GM19193 (cell line): ENCODE measurements at regions not wholly inside any gene's neighbourhood (a gene's known extent, or its start where the extent isn't known, plus 50 kb on each side); places are given as distances from the start of the nearest gene placed in this dataset.

ENCODE experiments used
- POLR2A ChIP-seq: IDR thresholded peaks from 4 replicates; pipeline ENCODE4 v1.6.1; 2011; ENCODE audit not compliant: insufficient read depth, insufficient read length; ENCODE audit errors: extremely low read depth

DNA sequence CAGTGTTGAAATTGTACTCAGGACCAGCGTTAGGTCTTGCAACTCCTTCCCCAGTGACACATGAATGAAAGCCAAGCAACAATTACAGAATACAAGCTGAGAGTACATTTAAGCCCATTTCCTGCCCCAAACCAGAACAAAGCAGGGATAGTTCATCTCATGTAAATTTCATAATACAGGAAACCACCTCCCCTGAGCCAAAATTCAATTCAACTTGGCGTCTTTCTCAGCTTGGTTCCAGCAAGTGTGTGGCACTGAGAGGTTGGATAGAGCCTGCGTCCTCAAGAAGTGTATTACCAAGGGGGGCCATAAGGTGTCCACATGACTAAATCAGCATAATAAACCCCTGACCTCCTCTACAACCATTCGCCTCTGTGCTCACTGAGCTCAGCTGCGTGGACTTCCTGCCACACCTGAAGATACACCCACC lies 278.9 kb upstream of the CRY1 start:
- no peak for TF ChIP-seq POLR2A

DNA sequence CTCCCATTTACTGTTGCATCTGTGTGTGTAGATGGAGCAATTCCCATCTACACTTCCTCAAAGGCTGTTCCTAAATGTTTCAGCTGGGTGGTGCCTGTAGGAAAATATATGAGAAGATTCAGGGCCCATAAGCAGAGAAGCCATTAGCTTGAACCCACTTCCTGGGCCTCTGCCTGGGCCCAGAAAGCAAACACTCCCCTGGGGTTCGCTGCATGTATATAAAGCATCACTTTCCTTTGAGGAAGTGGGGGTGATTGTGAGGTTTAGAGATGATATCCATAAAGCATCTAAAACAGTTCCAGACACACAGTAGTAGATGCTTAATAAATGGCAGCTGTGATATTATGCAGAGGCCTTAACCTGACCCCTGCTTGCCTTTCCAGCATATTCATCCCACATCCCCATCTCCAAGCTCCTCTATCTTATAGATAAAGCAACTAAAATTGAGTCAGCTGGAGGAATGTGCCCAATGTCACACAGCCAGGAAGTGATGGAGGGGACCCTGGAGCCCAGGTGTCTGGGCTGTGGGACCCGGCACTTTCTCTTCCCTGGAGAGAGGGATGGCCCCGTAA lies 280.0 kb upstream of the CRY1 start:
- no peak for TF ChIP-seq POLR2A

DNA sequence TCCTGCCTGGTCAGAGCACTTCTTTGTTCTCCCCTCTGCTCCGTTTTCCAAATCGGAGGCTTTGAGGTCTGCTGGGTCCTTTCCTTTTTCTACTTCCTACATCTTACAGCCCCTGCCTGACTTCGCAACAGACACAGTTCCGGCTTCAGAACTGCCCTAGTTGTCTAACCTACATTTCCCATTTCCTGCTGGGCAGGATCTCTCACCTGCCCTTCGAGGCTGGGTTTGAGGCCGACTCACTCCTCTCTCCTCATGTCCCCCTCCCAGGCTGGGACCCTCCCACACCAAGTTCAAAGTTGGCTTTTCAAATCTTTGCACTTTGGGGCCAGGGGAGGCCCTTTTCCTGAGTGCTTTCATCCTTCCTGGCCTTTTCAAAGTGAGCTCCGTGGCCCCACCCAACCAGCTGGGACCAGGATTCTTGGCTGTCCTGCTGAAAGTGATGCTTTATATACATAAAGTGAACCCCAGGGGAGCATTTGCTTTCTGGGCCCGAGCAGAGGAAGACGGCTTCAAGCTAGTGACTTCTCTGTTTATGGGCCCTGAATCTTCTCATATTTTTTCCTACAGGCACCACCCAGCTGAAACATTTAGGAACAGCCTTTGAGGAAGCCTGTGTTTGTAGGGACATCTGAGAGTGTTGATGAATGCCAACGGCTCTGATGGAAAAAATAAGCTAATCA lies 281.0 kb upstream of the CRY1 start:
- no peak for TF ChIP-seq POLR2A

DNA sequence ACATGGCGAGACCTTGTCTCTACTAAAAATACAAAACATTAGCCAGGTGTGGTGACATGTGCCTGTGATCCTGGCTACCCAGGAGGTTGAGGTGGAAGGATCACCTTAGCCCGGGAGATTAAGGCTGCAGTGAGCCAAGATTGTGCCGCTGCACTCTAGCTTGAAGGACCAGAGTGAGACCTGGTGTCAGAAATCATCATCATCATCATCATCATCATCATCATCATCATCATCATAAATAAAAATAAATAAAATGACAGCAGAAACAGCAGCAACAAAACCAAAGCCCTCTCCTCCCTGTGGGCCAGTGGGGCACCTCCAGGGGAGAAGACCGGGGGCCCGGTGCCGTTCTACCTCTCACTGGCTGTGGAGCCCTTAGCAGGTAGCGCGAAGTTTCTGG lies 281.9 kb upstream of the CRY1 start:
- no peak for TF ChIP-seq POLR2A

DNA sequence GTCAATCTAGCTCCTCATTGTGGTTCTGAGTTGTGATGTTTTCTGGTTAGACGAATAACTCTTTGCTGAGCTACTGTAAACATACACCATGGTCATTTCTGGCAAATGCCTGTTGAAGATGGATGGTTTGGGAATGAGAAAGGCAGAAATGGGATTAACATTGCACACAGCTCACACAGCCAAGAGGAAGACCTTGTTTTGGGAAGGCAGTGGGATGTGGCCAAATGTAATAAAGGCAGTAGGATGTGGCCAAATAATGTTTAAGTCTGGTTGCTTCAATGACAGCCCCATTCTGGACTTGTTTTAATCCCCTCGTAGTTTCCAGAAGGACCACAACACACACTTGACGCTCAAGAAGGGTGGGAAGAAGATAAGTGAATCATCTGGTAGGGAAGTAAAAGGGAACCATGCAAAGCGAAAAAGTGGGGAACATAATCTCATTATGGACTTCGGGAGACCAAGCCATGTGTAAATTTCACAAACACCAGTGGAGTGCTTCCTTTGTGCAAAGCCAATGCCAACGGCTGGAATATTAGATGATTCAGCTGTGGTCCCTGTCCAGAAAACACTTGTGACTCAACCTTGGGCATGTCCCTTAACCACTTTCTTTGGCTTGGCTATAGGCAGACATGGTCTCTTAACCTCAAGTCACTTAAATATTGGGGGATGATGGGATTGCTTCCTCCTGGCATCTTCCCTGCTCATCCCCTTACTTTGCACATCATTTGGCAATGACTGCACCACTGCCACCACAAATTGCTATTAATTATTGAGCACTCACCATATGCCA lies 284.4 kb upstream of the CRY1 start:
- TF ChIP-seq POLR2A = no peak

DNA sequence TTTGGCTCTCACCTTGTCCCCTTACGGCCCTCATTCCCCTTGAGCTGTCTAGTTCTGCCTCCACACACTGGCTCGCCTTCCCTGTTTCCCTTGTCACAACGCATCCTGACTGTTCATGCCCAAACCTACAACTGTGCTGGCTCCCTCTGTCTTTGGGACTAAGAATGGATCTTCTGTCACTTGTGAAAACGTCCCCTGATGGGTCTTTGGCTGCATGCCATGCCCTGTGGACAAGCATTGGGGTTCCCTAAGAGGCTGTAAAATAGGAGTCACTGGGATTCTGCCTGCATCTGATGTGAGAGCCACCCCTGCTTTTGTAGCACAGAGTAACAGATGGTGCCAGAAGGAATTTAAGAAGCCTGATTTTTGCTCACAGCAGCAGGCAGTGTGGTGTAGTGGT lies 285.3 kb upstream of the CRY1 start:
- no peak for TF ChIP-seq POLR2A

DNA sequence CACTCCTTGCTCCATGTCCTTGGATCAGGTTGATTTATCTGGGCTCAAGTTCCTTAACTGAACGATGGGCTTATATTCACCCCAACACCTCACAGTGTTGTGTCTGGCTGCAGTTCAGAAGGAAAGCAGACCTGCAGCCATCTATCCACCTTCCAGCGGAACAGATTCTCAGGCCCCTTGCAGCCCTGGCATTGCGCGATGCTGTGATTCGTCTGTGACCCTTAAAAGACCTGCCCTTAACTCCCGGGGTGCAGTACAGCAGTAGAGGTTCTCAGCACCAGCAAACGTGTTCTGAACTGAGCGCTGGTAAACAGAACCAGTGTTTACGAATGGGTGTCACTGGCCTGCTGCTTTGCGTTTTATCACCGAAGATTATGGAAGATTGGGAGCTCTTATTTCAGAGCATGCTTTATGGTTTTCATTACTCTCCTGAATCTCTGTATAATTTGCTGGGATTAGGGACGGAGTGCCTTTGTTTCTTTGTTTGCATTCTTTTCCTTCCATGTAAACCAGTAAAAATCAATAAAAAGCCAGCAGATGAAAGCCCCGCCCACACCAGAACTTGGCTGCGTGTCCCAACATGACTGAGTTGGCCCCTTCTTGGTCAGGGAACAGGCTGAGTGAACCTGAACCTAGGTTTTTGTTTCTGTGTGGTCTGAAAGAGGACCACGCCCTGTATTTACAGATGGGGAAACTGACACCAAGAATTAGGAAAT lies 286.7 kb upstream of the CRY1 start:
- TF ChIP-seq POLR2A = no peak

DNA sequence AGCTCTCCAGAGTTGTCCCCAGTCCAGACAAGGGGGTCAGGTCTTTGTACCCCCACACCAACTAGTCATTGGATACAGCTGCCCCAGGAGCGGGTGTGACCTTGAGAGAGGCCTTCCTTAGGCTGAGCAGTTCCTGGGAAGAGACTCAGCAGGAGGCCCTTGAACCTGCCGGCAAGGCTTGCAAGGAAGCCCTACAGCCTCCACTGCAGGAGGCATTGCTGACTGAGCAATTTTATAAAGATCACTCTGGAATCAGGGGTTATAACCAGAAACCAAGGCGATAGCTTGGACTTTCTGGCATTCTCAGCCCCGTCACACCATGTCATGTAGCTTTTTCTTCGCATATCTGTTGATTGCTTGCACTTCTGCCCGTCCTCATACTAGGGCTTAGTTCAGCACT lies 291.3 kb upstream of the CRY1 start:
- TF ChIP-seq POLR2A = no peak

DNA sequence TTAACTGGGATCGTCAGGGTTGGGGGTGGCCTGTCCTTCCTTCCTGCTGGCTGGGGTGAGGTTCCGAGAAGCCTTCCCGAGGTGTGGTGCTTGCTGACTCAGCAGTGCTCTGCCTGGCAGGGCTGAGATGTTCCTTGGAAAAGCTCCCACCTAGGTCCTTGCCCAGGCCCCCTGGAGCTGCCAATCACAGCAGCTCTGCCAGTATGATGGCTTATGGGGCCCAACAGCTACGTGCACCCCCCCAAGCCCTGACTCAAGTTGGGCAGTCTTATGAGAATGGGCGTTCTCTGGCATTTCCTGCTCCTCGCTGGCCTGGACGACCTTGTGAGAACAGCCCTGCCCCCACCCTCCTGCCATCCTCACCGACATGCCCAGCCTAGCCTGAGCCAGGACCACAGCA lies 292.2 kb upstream of the CRY1 start:
- no peak for TF ChIP-seq POLR2A

DNA sequence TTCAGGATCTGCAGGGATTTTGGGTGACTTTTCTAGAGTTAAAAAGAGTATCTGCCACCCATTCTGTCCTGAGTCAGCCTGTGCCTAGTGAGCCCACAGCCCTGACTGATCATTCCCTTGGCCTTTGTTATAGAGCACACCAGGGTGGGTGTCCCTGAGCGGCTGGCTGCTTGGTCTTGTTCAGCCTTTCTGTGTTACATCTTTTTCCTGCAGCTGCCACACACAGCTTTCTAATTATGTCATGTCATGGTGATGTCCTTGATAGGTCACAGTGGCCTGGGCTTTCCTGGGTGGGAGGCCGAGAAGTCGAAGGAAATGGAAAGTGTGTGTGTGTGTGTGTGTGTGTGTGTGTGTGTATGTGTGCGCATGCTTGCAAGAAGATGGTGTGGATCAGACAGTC lies 293.2 kb upstream of the CRY1 start:
- no peak for TF ChIP-seq POLR2A

DNA sequence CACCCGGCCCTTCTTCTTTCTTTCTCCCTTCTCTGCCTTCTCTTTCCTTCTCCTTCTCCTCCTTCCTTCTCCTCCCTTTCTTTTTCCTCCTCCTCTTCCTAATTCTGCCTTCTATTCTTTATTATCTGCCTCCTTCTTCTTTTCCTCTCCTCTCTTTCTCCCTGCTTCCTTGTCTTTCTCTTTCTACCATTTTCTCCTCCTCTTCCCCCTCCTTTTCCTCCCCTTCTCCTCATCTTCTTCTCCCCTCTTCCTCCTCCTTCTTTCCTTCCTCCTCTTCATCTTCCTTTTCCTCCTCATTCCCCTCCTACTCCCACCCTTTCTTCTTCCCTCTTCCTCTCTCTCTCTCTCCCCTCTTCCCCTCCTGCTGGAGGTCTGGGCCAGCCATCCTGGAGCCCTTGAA lies 294.9 kb upstream of the CRY1 start:
- no peak for TF ChIP-seq POLR2A

DNA sequence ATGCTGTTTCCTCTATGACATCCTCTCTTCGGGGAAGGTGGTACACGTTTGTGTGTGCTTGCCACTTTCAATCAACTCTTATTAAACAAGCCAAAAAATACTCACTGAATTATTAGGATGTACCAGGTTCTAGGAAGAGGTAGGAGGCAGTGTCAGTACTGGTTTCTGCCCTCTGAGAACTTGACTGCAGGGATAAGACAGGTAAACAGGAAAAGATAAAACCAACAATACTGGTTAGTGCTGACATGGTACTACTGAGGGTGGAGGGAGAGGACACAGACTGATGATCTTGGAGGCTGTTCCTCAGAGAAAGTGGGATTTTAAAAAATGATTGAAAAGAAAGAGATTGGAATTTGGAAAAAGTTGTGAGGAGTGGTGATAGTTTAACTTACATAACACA lies 295.2 kb upstream of the PWP1 start:
- no peak for TF ChIP-seq POLR2A

DNA sequence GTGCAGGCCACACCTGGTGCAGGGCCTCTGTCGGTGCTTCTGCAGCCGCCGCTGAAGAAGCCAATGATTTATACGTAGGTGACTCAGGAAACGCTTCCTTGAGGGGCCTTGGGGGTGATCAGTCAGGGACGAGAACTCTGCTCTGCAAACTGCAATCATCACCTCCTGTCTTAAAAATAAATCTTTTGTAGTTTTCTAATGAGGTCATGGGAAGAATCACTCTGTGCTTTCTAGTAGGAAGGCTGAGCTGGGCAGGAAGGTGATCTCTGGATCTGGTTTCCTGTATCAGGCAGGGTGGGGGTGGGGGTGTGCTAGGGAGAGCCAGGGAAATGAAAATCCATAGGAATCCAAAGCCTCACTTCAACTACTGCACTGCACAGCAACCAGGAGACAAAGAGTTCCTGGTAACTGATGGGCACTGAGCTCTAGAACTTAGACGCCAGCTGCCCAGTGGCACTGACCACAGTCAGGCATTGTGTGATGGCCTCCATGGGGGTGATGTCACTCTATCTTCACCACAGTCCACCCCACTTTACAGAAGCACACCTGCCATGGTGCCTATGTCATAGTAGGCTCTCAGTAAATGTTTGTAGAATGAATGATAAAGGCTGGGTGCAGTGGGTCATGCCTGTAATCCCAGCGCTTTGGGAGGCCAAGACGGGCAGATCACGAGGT lies 292.4 kb upstream of the PWP1 start:
- no peak for TF ChIP-seq POLR2A

DNA sequence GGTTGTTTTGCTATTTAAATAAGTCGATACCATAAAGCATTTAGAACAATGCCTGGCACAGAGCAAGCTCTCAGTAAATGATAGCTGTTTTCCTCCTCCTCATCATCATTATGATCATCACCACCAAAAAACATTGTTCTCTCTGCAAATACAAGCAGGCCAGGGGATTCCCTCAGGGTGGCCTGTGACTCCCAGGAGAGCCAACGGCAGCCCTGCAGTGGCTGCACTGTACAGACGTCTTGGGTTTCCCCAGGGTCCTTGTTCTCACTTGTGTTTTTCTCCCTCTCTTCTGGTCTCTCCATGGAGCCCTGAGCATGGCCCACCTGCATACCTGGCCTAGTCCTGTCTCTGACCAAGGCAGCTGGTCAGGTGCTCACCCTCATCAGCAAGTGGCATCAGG lies 290.9 kb upstream of the PWP1 start:
- no peak for TF ChIP-seq POLR2A

DNA sequence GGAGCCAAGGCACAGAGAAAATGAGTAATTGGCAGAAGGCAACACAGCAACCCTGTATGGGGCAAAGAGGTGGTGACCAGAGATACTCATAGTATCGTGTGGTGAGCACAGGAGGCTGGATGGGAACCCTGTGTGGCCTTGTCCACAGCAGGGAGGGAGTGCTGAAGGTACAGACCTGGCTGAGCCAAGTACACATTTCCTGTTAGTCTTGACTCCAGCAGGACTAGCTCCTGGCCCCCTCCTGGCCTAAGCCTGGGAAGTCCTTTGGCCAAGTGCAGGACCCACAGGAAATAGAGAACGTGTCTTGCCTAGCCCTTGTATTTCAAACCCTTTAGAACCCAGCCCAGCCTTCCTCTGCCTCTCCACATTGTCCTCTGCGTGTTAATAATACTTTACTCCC lies 289.8 kb upstream of the PWP1 start:
- no peak for TF ChIP-seq POLR2A
